Testis (tissue), 2 donors: ENCODE measurements at regions not wholly inside any gene's neighbourhood (a gene's known extent, or its start where the extent isn't known, plus 50 kb on each side); places are given as distances from the start of the nearest gene placed in this dataset.

ENCODE experiments used
- DNase-seq: peaks from one replicate; pipeline ENCODE4 v3.0.0-alpha.2; 2019
- H3K27ac ChIP-seq, 2 donors: fragments of 200-600 bp; sonication (generic); one replicate each; pipeline ENCODE4 v1.5.1; 2019
- H3K27me3 ChIP-seq: fragments of 200-600 bp; sonication (generic); one replicate; pipeline ENCODE4 v1.5.1; 2019
- H3K36me3 ChIP-seq: fragments of 200-600 bp; sonication (generic); one replicate; pipeline ENCODE4 v1.5.1; 2017; ENCODE audit warnings: low read depth; ENCODE audit errors: missing control alignments
- H3K4me1 ChIP-seq: fragments of 200-600 bp; sonication (generic); one replicate; pipeline ENCODE4 v1.5.1; 2019
- H3K4me3 ChIP-seq, 2 donors: fragments of 200-600 bp; sonication (generic); one replicate each; pipeline ENCODE4 v1.5.1; 2017 to 2019
- H3K9me3 ChIP-seq: fragments of 200-600 bp; sonication (generic); one replicate; pipeline ENCODE4 v1.5.1; 2017
- POLR2A ChIP-seq: fragments of 450-650 bp; IDR thresholded peaks from one replicate; pipeline ENCODE4 v1.6.1; 2017; ENCODE audit warnings: antibody characterized with exemption, mild to moderate bottlenecking, moderate library complexity
- WGBS, 2 donors: methylation state at CpG; one replicate each; pipeline ENCODE4 v1.1.5; 2018; 5-methylcytosine and 5-hydroxymethylcytosine counted together
- intact Hi-C: fragments of 100-400 bp; cut with DNase I; formaldehyde crosslinking; loops from one replicate; pipeline ENCODE4 v1.15.1; 2023; ENCODE audit warnings: low total_unique reads
- TF ChIP-seq, protein P1 (sequence below), 3 experiments: fragments of 450-650 bp in 2 of 3; fragments of 200-600 bp in 1 of 3; sonication (generic) in 1 of 3; IDR thresholded peaks; one replicate each; pipeline ENCODE4 v1.5.1; 2016 to 2019; ENCODE audit warnings: antibody characterized with exemption in 3 of 3, mild to moderate bottlenecking in 2 of 3, moderate library complexity in 1 of 3

- Histone ChIP-seq H3K27ac (no peak overlapping the region), H3K36me3 (no peaks in the 10 kb centered on the region), H3K27me3 (no peaks in the 10 kb centered on the region), H3K4me3 (no peak overlapping the region), H3K9me3 (no peaks in the 10 kb centered on the region), H3K4me1 (no peaks in the 10 kb centered on the region)
- TF ChIP-seq, protein P1, sequence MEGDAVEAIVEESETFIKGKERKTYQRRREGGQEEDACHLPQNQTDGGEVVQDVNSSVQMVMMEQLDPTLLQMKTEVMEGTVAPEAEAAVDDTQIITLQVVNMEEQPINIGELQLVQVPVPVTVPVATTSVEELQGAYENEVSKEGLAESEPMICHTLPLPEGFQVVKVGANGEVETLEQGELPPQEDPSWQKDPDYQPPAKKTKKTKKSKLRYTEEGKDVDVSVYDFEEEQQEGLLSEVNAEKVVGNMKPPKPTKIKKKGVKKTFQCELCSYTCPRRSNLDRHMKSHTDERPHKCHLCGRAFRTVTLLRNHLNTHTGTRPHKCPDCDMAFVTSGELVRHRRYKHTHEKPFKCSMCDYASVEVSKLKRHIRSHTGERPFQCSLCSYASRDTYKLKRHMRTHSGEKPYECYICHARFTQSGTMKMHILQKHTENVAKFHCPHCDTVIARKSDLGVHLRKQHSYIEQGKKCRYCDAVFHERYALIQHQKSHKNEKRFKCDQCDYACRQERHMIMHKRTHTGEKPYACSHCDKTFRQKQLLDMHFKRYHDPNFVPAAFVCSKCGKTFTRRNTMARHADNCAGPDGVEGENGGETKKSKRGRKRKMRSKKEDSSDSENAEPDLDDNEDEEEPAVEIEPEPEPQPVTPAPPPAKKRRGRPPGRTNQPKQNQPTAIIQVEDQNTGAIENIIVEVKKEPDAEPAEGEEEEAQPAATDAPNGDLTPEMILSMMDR (IDR thresholded peaks at IDR 0.05), result no peak
- TF ChIP-seq POLR2A, result no peak
- intact Hi-C loops, result no loop called here
- DNase-seq, result no peak
Measured at GRCh38 chr6:40319124-40319523, 268.0 kb downstream of the LRFN2 start.

- H3K27me3 ChIP-seq, result no peaks in the 10 kb centered on the region
- intact Hi-C loops, result no loop called here
- H3K4me3 ChIP-seq, result no peak overlapping the region
- TF ChIP-seq, protein P1 (IDR thresholded peaks at IDR 0.05), result no peak
- no peak for TF ChIP-seq POLR2A
- H3K27ac ChIP-seq, result no peak overlapping the region
- H3K36me3 ChIP-seq, result no peaks in the 10 kb centered on the region
- 89 to 99% methylated on average over 4 to 5 of the region's 5 CpGs for WGBS, 2 donors
- no peak for DNase-seq
- no peaks in the 10 kb centered on the region for H3K4me1 ChIP-seq
- no peaks in the 10 kb centered on the region for H3K9me3 ChIP-seq
Measured at GRCh38 chr6:40315060-40315459, 272.1 kb downstream of the LRFN2 start.

DNA sequence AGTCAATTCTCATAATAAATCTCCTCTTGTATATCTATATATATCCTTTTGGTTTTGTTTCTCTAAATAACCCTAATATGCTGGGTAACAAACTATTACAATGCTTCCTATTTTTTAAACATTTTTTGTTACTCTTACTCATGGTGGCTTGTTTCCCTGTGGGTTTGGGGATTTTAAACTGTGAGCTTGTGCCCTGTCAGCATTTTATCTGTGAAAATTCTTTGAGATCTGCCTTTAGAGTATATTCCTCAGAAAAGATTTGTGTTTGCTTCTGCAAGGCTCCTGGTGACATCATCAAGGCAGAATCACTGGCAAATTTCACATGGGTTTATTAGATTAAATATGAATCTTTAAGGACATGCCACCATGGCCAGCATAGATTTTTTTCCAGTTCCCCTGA, 273.6 kb downstream of the LRFN2 start:
- Histone ChIP-seq H3K27me3 (no peaks in the 10 kb centered on the region), H3K36me3 (no peaks in the 10 kb centered on the region), H3K27ac (no peak overlapping the region), H3K4me3 (no peak overlapping the region), H3K9me3 (no peaks in the 10 kb centered on the region), H3K4me1 (no peaks in the 10 kb centered on the region)
- intact Hi-C loops, result no loop called here
- TF ChIP-seq, protein P1 (IDR thresholded peaks at IDR 0.05), result no peak
- no peak for TF ChIP-seq POLR2A
- DNase-seq, result no peak

DNA sequence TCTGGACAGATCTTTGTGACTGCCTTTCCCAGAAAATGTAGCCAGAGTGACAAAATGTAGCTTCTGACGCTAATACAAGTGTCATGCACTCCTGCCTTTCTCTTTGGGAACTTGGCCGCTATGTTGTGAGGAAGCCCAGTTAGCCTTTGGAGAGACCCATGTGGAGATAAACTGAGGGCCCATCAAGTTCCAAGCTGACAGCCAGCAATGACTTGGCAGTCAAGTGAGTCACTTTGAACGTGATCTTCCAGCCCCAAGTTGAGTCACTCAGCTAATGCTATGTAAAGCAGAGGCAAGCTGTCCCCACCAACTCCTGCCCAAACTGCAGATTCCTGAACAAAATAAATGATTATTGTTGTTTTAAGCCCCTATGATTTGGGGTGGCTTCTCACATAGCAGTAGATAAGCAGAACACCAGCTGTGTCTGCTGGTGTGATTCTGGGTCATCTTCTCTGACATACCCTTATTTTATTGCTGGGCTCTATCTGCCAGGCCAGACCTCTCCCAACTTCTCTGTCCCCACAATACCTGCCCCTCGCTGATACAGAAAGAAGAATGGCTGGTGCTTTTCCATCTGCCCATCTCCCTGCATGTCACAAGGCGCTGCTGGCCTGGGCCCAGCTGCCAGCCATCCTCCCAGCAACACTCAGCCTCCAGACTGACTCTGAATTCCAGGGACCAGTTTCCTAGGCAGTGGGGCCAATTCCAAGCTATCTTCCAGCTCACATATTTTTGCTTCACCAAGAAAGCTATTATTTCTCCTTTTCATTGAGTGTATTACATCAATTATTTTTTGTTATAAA, 274.8 kb downstream of the LRFN2 start:
- DNase-seq, result no peak
- 92 to 95% methylated on average over 5 of the region's 5 CpGs for WGBS, 2 donors

More for the DNA sequence above, 274.8 kb downstream of the LRFN2 start:
- no peak for TF ChIP-seq POLR2A
- TF ChIP-seq, protein P1 (IDR thresholded peaks at IDR 0.05), result no peak
- Histone ChIP-seq H3K27me3 (no peaks in the 10 kb centered on the region), H3K4me3 (no peak overlapping the region), H3K36me3 (no peaks in the 10 kb centered on the region), H3K4me1 (no peaks in the 10 kb centered on the region), H3K9me3 (no peaks in the 10 kb centered on the region), H3K27ac (no peak overlapping the region)
- intact Hi-C loops, result no loop called here
